ENCODE measurements at regions not wholly inside any gene's neighbourhood (a gene's known extent, or its start where the extent isn't known, plus 50 kb on each side); places are given as distances from the start of the nearest gene placed in this dataset.

- TF ChIP-seq POLR2A (IDR thresholded peaks at IDR 0.05) = no peak
- no peak for TF ChIP-seq CTCF (IDR thresholded peaks at IDR 0.05)
Measured at GRCh38 chr1:30302858-30303257, 420.5 kb downstream of the MATN1 start.
